GM10266 (cell line): ENCODE measurements at regions not wholly inside any gene's neighbourhood (a gene's known extent, or its start where the extent isn't known, plus 50 kb on each side); places are given as distances from the start of the nearest gene placed in this dataset.
"Not testable (repeated sequence)": the region's sequence is repeated elsewhere in the genome, so short reads cannot be mapped to it uniquely, and the experiment has no call there.

Source experiments
- DNase-seq: peaks from one replicate; pipeline ENCODE4 v3.0.0; 2012; ENCODE audit errors: extremely low spot score
- TF ChIP-seq, protein P1 (sequence below): IDR thresholded peaks from 2 replicates; pipeline ENCODE4 v1.5.1; 2012; ENCODE audit warnings: mild to moderate bottlenecking, low read depth; ENCODE audit not compliant: control insufficient read depth, insufficient read depth; ENCODE audit errors: missing control alignments

DNA sequence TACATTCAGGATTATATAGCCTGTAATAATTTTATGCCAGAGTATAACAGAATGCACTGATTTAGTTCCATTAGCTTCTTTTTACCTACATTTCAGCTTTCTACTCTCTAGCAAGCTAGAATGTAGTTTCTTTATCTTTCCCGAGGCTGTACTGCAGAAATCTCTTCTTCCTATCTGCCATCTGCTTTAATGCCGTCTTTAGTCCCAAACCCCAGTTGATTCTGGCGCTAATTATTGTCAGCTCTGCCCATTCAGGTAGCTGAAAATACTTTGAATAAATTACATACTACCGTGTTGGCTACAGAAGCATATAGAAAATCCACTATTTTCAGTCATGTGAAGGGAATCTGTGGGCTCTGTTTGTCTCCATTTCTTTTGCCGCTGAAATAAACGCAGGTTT is 706.7 kb downstream of the NTRK3 start:
- TF ChIP-seq, protein P1, sequence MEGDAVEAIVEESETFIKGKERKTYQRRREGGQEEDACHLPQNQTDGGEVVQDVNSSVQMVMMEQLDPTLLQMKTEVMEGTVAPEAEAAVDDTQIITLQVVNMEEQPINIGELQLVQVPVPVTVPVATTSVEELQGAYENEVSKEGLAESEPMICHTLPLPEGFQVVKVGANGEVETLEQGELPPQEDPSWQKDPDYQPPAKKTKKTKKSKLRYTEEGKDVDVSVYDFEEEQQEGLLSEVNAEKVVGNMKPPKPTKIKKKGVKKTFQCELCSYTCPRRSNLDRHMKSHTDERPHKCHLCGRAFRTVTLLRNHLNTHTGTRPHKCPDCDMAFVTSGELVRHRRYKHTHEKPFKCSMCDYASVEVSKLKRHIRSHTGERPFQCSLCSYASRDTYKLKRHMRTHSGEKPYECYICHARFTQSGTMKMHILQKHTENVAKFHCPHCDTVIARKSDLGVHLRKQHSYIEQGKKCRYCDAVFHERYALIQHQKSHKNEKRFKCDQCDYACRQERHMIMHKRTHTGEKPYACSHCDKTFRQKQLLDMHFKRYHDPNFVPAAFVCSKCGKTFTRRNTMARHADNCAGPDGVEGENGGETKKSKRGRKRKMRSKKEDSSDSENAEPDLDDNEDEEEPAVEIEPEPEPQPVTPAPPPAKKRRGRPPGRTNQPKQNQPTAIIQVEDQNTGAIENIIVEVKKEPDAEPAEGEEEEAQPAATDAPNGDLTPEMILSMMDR: no peak
- DNase-seq: no peak

DNA sequence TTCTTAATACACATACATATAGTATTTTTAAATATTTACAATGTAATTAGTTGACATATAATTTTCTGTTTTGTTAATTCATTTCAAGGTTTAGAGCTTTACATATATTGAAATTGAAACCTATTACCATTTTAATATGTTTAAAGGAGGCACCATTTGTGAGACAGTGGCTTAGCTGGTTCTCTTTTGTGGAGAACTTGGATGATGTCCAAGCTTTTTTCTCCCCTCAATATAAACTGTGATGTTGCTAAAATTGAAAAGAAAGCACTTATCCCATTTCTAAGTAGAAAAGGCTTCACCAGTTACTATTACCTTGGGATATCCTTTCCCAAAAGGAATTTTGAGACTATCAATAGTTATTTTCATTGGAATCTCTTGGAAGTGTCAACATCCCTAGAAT is 707.2 kb downstream of the NTRK3 start:
- DNase-seq: no peak
- TF ChIP-seq, protein P1: no peak

DNA sequence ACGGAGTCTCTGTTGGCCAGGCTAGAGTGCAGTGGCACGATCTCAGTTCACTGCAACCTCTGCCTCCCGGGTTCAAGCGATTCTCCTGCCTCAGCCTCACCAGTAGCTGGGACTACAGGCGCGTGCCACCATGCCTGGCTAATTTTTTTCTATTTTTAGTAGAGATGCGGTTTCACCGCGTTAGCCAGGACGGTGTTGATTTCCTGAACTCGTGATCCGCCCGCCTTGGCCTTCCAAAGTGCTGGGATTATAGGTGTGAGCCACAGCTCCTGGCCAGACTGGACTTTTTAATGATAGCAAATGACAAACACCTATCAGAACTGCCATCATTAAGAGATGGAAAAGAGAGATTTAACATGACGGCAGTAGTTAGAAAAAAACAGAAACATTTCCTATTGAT is 707.9 kb downstream of the NTRK3 start:
- not testable (repeated sequence) for DNase-seq

DNA sequence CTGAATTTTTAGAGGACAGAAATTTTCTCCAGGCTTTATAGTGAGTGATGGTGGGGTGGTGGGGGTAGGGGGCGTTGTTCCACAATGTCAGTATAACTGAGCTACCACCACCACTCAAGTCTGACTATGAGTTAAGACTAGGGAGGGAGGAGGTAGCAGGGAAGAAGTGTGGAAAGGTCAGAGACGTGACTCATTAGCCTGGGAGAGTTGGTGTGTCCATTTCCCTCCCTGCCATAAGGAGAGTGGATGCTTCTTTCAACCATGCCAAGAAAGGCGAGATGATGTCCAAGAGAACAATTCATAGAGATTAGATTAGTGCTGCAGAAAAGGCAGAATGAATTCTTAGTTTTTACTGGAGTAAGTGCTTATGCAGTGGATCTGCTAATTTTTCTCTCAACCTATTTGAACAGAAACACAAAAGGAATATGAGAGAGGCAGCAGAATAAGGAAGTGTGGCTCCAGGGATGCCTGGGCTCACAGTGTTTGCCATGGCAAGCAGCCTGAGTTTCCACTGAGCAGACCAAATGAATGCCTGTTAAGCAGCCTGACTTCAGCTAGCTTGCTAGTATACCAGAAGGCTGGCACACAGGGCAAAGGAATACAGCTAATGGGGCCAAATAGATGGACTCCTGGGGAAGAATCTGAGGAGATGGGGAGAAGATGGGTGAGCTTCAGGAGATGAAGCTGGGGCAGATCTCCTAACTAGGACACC is 708.9 kb downstream of the NTRK3 start:
- no peak for DNase-seq
- TF ChIP-seq, protein P1: no peak

DNA sequence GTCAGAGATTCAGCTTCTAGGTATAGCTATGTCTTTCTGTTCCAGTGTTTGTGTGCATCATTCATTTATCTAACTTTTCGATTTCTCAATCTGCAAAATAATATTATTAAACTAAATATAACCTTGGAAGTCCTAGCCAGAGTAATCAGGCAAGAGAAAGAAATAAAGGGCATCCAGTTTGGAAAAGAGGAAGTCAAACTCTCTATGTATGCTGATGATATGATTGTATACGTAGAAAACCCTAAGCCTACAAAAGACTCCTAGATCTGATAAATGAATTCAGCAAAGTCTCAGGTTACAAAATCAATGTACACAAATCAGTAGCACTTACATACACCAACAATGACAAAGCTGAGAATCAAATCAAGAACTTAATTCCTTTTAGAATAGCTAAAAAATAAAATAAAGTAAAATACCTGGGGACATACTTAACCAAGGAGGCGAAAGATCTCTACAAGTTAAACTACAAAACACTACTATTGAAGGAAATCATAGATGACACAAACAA is 718.2 kb downstream of the NTRK3 start:
- no peak for DNase-seq
- TF ChIP-seq, protein P1: no peak

DNA sequence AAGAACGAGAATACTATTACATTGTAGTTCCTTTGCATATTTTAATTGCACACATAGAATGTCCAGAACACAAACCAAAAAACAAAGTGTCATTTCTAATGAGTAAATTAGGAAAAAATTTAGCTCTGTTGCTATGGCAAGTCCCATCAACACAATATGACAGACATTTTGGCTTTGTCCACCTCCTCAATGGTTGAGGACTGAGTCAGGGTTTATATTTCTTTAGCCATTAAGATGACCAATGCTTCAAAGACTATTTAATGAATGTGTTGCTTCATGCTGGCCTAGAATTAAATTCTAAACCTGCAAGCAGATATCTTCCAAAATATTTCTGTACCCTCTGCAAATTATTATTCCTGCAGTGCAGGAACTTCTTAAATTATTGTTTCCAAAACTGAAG is 719.2 kb downstream of the NTRK3 start:
- TF ChIP-seq, protein P1: no peak
- DNase-seq: no peak

DNA sequence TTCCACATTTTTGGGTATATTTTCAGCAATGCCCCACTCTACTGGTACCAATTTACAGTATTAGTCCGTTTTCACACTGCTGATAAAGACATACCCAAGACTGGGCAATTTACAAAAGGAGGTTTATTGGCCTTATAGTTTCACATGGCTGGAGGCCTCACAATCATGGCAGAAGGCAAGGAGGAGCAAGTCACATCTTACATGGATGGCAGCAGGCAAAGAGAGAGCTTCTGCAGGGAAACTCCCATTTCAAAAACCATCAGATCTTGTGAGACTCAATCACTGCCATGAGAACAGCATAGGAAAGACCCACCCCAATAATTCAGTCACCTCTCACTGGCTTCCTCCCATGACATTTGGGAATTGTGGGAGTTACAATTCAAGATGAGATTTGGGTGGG is 722.9 kb downstream of the NTRK3 start:
- DNase-seq: not testable (repeated sequence)

DNA sequence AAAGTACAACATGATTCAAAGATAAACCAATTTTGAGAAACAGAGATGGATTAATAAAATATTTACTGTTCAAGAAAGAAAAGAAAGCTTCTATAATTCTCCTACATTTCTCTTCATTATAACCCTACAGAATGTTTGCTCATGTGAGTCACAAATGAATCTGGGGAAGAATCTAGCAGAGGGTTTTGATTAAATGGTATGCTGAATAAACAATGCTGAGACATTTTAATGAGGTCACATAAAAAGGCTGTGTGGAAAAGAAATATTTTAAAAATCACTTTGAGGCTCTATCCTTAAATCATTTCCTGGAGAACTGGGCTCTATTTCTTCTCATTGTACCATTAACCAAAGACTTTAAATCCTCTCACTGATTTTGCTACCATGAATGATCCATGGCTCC is 727.7 kb downstream of the NTRK3 start:
- DNase-seq: no peak
- TF ChIP-seq, protein P1: no peak
